ENCODE measurements at regions not wholly inside any gene's neighbourhood (a gene's known extent, or its start where the extent isn't known, plus 50 kb on each side); places are given as distances from the start of the nearest gene placed in this dataset.
"Not testable (repeated sequence)": the region's sequence is repeated elsewhere in the genome, so short reads cannot be mapped to it uniquely, and the experiment has no call there.

DNA sequence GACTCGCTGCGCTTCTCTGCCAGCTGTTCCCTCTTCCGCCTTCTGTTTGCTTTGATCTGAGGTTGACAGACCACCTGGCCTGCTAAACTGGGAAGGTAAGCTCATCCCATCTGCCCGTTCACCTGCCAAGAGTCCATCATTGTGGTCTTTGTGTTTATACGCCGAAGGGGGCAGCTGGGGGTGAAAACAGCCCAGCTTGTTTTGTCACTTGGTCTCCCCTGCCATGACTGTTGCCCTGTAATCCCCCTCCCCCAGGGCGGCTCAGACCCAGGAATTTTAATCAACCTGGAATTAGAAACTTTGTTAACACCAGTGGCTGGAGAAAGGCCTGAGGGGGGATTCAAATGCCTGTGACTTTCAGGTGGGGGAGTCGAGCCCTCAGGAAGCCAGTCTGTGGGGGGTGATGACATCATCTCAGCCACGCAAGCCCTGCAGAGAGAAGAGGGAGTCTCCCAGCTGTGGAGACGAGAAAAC lies 333.3 kb downstream of the BCOR start:
- DNase-seq (ENCODE audit: low spot score) = no peak

- no peak for DNase-seq (ENCODE audit: low spot score)
These were observed 332.4 kb downstream of the BCOR start for GRCh38 chrX:39765327-39765726.

GRCh38 chrX:39766085-39766726 lies 331.6 kb downstream of the BCOR start:
- no peak for DNase-seq (ENCODE audit: low spot score)

DNA sequence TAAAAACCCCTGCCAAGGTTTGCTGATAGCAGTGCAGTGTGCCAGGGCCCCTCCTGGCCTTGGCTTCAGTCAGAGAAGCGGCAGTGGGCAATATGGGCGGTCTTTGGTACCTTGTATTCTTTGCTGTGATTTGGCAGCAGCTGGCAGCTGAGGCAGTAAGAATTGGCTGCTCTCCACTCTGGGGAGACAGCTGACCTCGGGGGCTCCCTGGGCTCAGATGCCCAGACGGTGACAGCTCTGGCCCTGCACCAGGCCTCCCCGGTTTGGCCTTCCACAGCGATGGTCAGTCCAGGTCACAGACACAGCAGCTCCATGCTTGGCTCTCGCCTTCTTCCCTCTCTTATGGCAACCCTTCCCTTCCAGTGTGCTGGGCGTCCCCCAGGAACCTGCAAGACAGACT lies 330.9 kb downstream of the BCOR start:
- DNase-seq (ENCODE audit: low spot score) = no peak

GRCh38 chrX:39767446-39767845 lies 330.3 kb downstream of the BCOR start:
- DNase-seq (ENCODE audit: low spot score) = no peak

DNA sequence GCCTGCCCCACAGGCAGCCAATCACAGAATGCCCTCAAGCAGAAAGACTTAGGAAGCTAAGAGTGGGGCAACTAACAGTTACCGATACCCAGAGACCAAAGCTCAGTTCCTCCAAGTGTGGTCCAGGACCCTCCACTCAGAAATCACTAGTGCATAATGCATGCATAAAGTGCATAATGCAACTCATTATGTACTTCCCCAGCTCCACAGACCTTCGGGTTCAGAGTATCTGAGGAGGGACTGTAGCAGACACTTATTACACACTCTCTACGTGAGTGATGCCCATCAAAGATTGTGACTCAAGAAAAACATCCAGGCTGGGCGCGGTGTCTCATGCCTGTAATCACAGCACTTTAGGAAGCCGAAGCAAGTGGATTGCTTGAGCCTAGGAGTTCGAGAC lies 328.0 kb downstream of the BCOR start:
- DNase-seq (ENCODE audit: low spot score) = no peak

DNA sequence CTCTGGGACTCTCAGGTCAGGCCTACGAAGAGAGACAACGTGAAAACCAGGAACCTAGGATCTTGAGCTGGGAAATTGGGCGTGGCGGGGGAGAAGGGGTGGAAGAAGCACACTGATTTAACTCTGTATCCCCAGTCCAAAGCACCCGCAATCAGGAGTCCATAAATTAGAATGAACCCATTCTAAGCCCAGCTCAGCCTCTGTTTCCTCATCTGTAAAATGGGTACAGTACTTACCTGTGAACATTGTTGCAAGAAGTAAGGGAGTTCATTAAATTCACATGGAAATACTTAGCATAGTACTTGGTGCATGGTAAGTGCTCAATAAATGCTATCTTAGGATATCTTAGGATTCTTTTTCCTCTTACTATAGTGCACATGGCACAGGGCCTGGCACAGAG lies 326.7 kb downstream of the BCOR start:
- DNase-seq (ENCODE audit: low spot score) = no peak

- no peak for DNase-seq (ENCODE audit: low spot score)
These were observed 325.5 kb downstream of the BCOR start for GRCh38 chrX:39772057-39772832.

DNA sequence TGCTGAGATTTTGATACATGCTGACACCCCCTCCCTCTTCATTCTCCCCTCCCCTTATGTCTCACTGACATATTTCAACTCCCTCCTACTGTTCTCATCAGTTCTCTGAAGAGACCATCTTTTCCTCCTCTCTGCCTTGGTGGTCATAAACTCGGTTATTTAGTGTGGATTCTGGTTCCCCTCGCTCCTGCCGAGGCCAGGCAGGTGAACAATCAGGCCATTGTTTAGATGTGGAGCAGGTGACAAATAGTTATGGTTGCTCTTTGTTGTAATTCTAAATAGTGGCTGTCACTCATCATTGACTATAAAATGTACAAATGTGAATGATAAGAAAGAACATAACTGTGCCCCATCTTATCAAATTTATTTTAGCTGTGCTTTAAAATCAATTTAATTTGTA lies 324.6 kb downstream of the BCOR start:
- no peak for DNase-seq (ENCODE audit: low spot score)

- no peak for DNase-seq (ENCODE audit: low spot score)
These were observed 323.6 kb downstream of the BCOR start for GRCh38 chrX:39773923-39774773.

GRCh38 chrX:39774774-39775328 lies 322.9 kb downstream of the BCOR start:
- DNase-seq (ENCODE audit: low spot score) = no peak

- no peak for DNase-seq (ENCODE audit: low spot score)
These were observed 320.1 kb downstream of the BCOR start for GRCh38 chrX:39777623-39778025.

GRCh38 chrX:39779952-39780783 lies 317.6 kb downstream of the BCOR start:
- no peak for DNase-seq (ENCODE audit: low spot score)

DNA sequence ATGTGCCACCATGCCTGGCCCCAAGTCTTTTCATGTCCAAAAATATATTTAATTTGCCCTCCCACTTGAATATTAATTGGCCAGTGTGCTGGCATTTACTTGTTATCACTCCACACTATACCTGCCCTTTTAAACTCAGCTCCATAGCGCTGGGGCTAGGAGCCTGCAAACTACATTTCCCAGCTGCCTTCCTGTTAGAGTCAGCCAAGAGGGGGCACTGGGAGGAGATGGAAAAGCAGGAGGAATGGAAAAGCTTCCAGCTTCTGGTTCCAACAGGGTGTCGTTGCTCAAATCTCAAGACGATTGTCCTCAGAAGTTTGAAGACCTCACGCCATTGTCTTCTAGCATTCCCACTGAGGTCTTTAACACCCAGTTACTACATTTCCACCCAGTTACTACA lies 315.5 kb downstream of the BCOR start:
- DNase-seq (ENCODE audit: low spot score) = no peak

DNA sequence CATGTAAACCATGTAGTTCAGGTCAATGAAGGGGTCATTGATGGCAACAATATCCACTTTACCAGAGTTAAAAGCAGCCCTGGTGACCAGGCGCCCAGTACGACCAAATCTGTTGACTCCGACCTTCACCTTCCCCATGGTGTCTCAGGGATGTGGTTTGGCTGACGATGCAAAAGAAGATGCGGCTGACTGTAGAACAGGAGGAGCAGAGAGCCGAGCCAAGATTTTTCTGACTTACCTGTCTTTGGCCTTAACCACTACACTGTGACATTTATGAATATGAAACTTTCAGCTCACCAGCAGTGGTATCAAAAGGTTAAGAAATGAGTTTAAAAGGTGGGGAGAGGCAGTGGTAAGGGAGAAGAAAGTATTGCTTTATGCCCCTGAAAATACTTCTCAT lies 309.8 kb downstream of the BCOR start:
- DNase-seq (ENCODE audit: low spot score) = no peak

GRCh38 chrX:39788521-39788920 lies 309.2 kb downstream of the BCOR start:
- no peak for DNase-seq (ENCODE audit: low spot score)

- no peak for DNase-seq (ENCODE audit: low spot score)
These were observed 306.1 kb downstream of the BCOR start for GRCh38 chrX:39791691-39792090.

DNA sequence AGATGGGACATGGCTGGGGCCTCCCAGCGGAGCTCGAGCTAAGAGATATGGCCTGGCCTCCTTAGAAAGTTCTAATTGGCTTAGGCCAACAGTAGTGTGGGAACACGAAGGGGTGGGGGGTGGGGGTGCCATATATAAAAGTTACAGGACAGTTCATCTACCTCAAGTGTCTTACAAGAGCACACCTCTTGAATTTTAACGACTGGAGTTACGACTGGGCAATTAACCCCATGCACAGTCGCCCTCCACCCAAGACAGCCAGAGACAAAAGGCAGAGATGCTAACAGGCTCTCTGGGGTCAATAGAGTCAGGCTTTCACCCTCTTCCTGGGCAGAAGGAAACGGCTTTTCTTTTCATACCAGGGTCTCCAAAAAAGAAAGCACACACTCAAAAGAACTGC lies 302.2 kb downstream of the BCOR start:
- no peak for DNase-seq (ENCODE audit: low spot score)

DNA sequence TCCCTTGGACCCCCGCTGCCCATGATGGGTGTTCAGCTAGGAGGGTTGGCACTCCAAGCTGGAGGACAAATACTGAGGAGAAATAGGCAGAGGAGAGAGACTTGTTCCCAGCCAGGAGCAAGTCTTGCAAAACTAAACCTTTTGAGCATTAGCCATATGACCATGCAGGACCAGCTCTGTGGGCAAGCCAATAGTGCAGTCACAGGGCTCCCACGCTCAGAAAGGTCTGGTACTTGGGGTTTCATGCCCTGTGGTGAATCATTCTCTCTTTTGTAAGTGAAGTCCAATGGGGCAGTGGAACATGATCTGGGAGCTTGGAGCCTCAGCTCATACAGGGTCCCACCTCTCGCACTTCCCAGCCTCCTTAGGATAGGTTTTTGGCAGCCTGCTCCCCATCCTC lies 300.9 kb downstream of the BCOR start:
- DNase-seq (ENCODE audit: low spot score) = no peak

GRCh38 chrX:39798488-39798887 lies 299.3 kb downstream of the BCOR start:
- DNase-seq (ENCODE audit: low spot score) = not testable (repeated sequence)

GRCh38 chrX:39802354-39802753 lies 295.4 kb downstream of the BCOR start:
- DNase-seq (ENCODE audit: low spot score) = no peak

DNA sequence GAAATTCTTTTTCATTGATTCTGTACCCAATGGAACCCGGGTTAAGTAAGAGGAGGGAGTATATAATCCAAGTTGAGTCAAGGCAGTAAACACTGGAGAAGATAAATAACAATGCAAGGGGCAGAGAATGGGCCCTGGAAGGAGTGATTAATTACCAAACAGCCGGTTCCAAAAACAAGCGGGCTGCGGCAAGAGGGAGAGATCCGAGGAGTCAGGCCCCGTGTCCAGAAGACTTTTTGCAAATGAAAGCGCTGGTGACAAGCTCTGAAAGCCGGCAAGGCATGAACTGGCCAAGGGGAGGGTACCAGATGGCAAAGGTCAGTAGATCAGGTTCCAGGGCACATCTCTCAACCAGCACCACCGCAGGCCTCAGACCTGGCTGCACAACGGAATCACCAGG lies 294.9 kb downstream of the BCOR start:
- DNase-seq (ENCODE audit: low spot score) = no peak
